Breast epithelium (tissue), 4 donors: ENCODE measurements at regions not wholly inside any gene's neighbourhood (a gene's known extent, or its start where the extent isn't known, plus 50 kb on each side); places are given as distances from the start of the nearest gene placed in this dataset.

Source experiments
- DNase-seq, 2 donors: peaks; one replicate each; pipeline ENCODE4 v3.0.0-alpha.2; 2019; ENCODE audit warnings: low spot score in 2 of 2
- H3K27ac ChIP-seq, 2 donors: fragments of 200-600 bp; sonication (generic) in 1 of 2; one replicate each; pipeline ENCODE4 v1.5.1; 2016 to 2019; ENCODE audit warnings: mild to moderate bottlenecking in 1 of 2
- H3K27me3 ChIP-seq, 2 donors: fragments of 200-600 bp; sonication (generic) in 1 of 2; one replicate each; pipeline versions ENCODE4 v1.5.1 to v1.6.0; 2017 to 2019; ENCODE audit warnings: control low read depth in 1 of 2, mild to moderate bottlenecking in 1 of 2
- H3K36me3 ChIP-seq: fragments of 200-600 bp; one replicate; pipeline ENCODE4 v1.5.1; 2019
- H3K4me1 ChIP-seq, 2 donors: fragments of 200-600 bp; sonication (generic); one replicate each; pipeline ENCODE4 v1.5.1; 2016 to 2019; ENCODE audit warnings: control low read depth in 1 of 2
- H3K4me3 ChIP-seq, 3 donors: fragments of 200-600 bp; sonication (generic); 1 replicate in 2 of 3; 2 replicates in 1 of 3; pipeline ENCODE4 v1.5.1; 2016 to 2019; ENCODE audit warnings: mild to moderate bottlenecking in 3 of 3, moderate library complexity in 2 of 3
- H3K9me3 ChIP-seq, 2 donors: fragments of 200-600 bp; sonication (generic) in 1 of 2; one replicate each; pipeline ENCODE4 v1.5.1; 2016 to 2019; ENCODE audit warnings: control low read depth in 1 of 2
- CTCF ChIP-seq, 3 donors: fragments of 450-650 bp; IDR thresholded peaks; one replicate each; pipeline ENCODE4 v1.5.1; 2016 to 2017; ENCODE audit warnings: antibody characterized with exemption in 3 of 3, mild to moderate bottlenecking in 3 of 3, moderate library complexity in 3 of 3
- POLR2A ChIP-seq: fragments of 450-650 bp; IDR thresholded peaks from one replicate; pipeline ENCODE4 v1.6.1; 2016; ENCODE audit warnings: antibody characterized with exemption, mild to moderate bottlenecking, moderate library complexity
- POLR2AphosphoS5 ChIP-seq, 3 donors: sonication (generic); formaldehyde crosslinking; IDR thresholded peaks; one replicate each; pipeline ENCODE4 v1.6.1; 2017; ENCODE audit warnings: antibody characterized with exemption in 3 of 3
- intact Hi-C: fragments of 100-400 bp; cut with DNase I; formaldehyde crosslinking; loops from one replicate; pipeline ENCODE4 v1.15.1; 2023; ENCODE audit warnings: low total_unique reads

- no peaks in the 10 kb centered on the region for H3K4me1 ChIP-seq
- no peaks in the 10 kb centered on the region for H3K27me3 ChIP-seq
- intact Hi-C loops = no loop called here
- no peaks in the 10 kb centered on the region for H3K36me3 ChIP-seq
- TF ChIP-seq CTCF (IDR thresholded peaks at IDR 0.05) (no peak), POLR2AphosphoS5 (IDR thresholded peaks at IDR 0.05) (no peak), POLR2A (no peak)
- no peak overlapping the region for H3K4me3 ChIP-seq
- DNase-seq = no peak
- H3K9me3 ChIP-seq = no peaks in the 10 kb centered on the region
- H3K27ac ChIP-seq = no peak overlapping the region
Measured at GRCh38 chr7:138287549-138287948, 172.5 kb upstream of the TRIM24 start.

DNA sequence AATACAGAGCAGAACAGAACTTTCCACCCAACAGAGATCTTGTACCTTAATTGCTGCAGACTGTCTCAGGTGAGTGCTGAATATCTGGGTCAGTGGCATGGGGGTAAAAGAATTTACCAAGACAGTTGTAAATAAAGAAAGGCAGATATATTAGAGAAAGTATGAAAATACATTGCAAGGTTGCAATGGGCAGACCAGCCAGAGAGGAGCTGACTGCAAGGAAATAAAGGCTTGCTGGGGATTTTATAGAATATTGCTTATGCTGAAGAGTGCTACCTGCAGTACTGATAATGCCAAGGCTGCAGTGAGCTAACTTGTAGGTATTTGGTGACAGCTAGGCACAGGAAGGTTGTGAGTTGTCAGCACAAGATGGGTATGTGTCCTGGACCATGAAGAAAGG, 171.0 kb upstream of the TRIM24 start:
- no peak for DNase-seq
- Histone ChIP-seq H3K27ac (no peak overlapping the region), H3K27me3 (no peaks in the 10 kb centered on the region), H3K4me1 (no peaks in the 10 kb centered on the region), H3K36me3 (no peaks in the 10 kb centered on the region), H3K9me3 (no peaks in the 10 kb centered on the region), H3K4me3 (no peak overlapping the region)
- intact Hi-C loops = no loop called here
- no peak for TF ChIP-seq CTCF (IDR thresholded peaks at IDR 0.05)
- no peak for TF ChIP-seq POLR2A
- TF ChIP-seq POLR2AphosphoS5 (IDR thresholded peaks at IDR 0.05) = no peak

GRCh38 chr7:138289864-138290263, 170.2 kb upstream of the TRIM24 start:
- intact Hi-C loops = no loop called here
- TF ChIP-seq POLR2A (no peak), CTCF (IDR thresholded peaks at IDR 0.05) (no peak), POLR2AphosphoS5 (IDR thresholded peaks at IDR 0.05) (no peak)
- Histone ChIP-seq H3K9me3 (no peaks in the 10 kb centered on the region), H3K4me1 (no peaks in the 10 kb centered on the region), H3K27me3 (no peaks in the 10 kb centered on the region), H3K4me3 (no peak overlapping the region), H3K27ac (no peak overlapping the region), H3K36me3 (no peaks in the 10 kb centered on the region)
- no peak for DNase-seq

DNA sequence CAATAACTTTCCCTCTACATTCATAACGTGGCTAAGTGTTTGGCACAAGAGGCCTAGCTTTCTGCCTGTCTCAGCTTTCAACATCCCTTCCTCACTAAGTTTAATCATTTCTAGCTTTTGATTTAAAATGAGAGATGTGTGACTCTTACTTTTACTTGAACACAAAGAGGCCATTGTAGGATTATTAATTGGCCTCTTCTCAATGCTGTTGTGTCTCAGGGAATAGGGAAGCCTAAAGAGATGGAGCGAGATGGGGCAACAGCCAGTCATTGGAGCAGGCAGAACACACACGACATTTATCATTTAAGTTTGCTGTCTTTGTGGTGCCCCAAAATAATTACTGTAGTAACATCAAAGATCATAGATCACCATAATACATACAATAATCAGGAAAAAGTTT, 167.1 kb upstream of the TRIM24 start:
- Histone ChIP-seq H3K36me3 (no peaks in the 10 kb centered on the region), H3K4me1 (no peaks in the 10 kb centered on the region), H3K27me3 (no peaks in the 10 kb centered on the region), H3K4me3 (no peak overlapping the region), H3K9me3 (no peaks in the 10 kb centered on the region), H3K27ac (no peak overlapping the region)
- intact Hi-C loops = no loop called here
- no peak for TF ChIP-seq CTCF (IDR thresholded peaks at IDR 0.05)
- no peak for TF ChIP-seq POLR2AphosphoS5 (IDR thresholded peaks at IDR 0.05)
- no peak for DNase-seq

GRCh38 chr7:138295049-138295637, 164.9 kb upstream of the TRIM24 start:
- Histone ChIP-seq H3K4me3 (no peak overlapping the region), H3K27ac (no peak overlapping the region), H3K27me3 (no peaks in the 10 kb centered on the region), H3K4me1 (no peaks in the 10 kb centered on the region), H3K9me3 (no peaks in the 10 kb centered on the region), H3K36me3 (no peaks in the 10 kb centered on the region)
- intact Hi-C loops = no loop called here
- DNase-seq = no peak
- no peak for TF ChIP-seq POLR2AphosphoS5 (IDR thresholded peaks at IDR 0.05)

- Histone ChIP-seq H3K36me3 (no peaks in the 10 kb centered on the region), H3K27me3 (no peaks in the 10 kb centered on the region), H3K4me1 (no peaks in the 10 kb centered on the region), H3K27ac (no peak overlapping the region), H3K4me3 (no peak overlapping the region), H3K9me3 (no peaks in the 10 kb centered on the region)
- no peak for DNase-seq
- intact Hi-C loops = no loop called here
- TF ChIP-seq POLR2A (no peak), POLR2AphosphoS5 (IDR thresholded peaks at IDR 0.05) (no peak), CTCF (IDR thresholded peaks at IDR 0.05) (no peak)
Measured at GRCh38 chr7:138297526-138297925, 162.5 kb upstream of the TRIM24 start.
